GM19025 (cell line): ENCODE measurements at regions not wholly inside any gene's neighbourhood (a gene's known extent, or its start where the extent isn't known, plus 50 kb on each side); places are given as distances from the start of the nearest gene placed in this dataset.

Experiments
- ATAC-seq: cut with Tn5 transposase; IDR thresholded peaks from one replicate; pipeline ENCODE4 v1.9.1; 2021; ENCODE audit warnings: mild to moderate bottlenecking, low read depth, moderate library complexity; ENCODE audit not compliant: unreplicated experiment

DNA sequence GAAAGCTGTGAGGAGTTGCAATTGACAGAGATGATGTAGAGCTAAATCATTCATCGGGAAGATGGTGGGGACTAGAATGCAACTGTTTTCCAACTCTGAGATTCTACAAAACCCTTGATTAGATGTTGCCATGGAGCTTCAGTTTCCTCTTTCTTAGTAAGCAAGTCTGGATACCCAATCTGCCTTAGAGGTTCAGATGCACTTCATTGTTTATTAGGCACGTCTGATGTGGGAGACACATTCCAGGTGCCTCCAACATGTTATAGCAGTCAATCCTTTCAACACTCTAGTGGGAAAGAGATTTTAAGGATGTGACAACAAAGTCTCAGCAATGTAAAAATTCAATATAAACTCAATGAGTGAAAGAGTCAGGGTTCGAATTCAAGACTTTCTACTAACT is 291.3 kb upstream of the PHYHIPL start:
- no peak for ATAC-seq

GRCh38 chr10:58885686-58886345 is 290.6 kb upstream of the PHYHIPL start:
- no peak for ATAC-seq

DNA sequence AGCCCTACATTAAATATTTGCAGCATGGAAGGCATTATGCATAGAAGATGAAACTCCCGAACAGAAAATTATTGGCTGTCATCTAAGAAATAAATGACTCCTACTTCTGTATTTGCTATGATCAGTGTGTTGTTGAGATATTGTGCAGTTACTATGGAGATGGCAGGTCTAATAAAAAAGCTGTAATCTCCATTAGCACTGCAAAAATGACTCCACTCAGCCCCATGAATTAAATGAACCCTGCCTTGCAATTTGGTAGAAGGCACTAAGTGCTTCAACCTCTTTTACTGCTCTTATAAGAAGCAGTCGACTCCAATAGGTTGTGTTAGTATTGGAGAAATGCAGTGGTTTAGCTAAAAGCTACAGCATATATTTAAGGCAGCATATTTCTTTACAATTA is 290.0 kb upstream of the PHYHIPL start:
- no peak for ATAC-seq

DNA sequence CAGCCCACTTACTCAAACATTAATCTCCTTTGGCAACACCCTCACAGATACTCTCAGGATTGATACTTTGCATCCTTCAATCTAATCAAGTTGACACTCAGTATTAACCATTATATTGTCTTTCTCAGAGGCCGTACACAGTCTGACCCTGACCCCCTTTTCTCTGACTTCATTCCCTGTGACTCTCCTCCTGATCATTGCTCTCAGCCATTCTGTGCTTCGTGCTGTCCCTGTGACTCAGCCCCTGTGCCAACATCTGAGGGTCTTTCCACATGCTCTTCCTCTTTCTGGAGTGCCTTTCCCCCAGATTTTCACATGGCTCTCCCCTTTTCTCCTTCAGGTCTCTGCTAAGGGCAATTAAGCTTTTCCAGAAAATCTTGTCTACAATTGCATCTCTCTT is 289.0 kb upstream of the PHYHIPL start:
- no peak for ATAC-seq

DNA sequence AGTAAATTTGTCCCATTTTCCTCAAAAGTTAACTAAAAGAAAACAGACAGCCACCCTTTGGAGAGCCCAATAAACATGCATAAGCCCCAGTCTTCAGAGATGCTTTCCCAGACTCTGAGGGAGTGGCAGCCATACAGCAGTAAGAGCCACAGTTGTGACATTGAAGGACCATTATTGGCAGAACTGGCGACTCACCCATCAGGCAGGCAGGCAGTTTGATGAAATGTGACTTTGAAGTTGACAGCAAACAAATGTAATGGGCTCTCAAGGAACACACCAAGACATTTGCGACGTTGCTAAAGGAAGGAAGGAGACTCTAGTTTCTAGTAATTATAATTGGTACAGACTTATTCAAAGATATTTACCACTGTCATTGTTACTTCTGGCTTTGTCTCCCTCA is 287.5 kb upstream of the PHYHIPL start:
- no peak for ATAC-seq

DNA sequence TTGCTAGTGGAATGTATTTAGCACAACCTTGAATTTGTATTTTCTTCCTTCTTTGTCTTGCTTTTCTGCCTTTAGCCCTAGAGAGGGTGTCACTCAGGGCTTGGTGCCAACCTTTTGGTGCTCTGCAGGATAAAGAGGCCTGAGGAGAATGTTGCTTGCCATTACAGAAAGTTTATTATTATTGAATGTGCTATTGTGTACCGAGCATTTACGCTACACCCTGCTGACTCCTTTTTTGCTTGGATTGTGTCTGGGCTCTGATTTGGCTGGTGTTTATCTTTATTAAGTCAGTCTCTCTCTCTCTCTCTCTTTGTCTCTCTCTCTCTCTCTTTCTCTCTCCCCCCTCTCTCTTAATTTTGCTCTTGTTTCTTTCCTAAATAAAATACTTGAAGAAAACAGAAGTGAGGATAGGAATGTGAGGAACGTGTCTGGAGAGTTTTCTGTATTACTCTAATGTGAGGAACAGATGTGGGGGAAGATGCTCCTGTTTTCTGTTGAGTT is 284.4 kb upstream of the PHYHIPL start:
- ATAC-seq = no peak

- ATAC-seq = no peak
Observed at GRCh38 chr10:58894929-58895328, 281.5 kb upstream of the PHYHIPL start.

- ATAC-seq = no peak
Observed at GRCh38 chr10:58896229-58896628, 280.2 kb upstream of the PHYHIPL start.

GRCh38 chr10:58897236-58897635 is 279.2 kb upstream of the PHYHIPL start:
- ATAC-seq = no peak

GRCh38 chr10:58897708-58898107 is 278.7 kb upstream of the PHYHIPL start:
- ATAC-seq = no peak

DNA sequence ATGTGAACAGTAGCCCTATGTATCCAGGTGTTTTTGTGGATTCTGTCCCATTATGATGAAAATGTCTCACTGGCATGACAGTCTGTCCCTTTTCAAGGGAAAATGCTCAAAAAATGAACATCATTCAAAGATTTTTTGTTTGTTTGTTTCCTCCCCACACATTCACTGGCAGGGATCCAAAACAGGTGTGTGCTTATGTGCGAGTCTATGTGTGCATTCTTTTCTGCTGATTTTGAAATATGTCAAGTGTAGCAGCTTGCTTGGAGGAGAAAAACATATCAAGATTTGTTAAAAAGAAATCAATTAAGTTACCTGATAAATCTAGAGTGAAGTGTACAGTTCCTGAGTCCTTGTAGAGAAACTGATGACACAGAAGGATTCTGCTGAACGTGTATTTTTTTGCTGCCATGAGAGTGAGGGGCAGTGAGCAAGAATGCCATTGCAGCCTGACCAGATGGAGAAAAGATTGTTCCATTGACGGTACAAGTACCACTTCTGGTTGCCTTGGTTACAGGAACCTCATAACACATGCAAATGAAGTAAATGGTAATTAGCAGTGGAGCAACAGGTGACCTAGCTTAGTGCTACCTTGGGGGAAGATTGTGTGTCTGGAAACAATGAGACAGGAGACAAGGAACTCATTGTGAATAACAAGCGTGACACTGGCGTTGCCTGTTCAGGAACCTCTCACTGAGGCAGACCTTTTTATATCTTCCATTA is 277.4 kb upstream of the PHYHIPL start:
- ATAC-seq = no peak

GRCh38 chr10:58901092-58901646 is 275.3 kb upstream of the PHYHIPL start:
- no peak for ATAC-seq

DNA sequence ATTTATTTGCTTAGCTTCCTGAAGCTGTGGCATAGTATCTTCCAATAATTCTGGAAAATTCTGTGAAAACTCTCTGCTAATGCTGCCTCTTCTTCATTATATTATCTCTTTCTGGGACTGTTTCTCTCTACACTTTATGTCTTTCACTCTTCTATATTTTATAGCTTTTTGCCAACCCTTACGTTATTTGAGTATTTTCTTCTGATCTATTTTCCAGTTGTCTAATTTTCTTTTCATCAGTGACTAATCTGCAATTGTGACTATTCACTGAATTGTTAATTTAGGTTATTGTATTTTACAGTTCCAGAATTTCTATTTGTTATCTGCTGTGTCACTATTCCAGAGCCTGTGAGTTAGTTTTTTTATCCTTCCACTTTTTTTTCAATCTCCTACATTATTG is 273.4 kb upstream of the PHYHIPL start:
- ATAC-seq = no peak

GRCh38 chr10:58909881-58910280 is 266.6 kb upstream of the PHYHIPL start:
- ATAC-seq = no peak

GRCh38 chr10:58913717-58914116 is 262.7 kb upstream of the PHYHIPL start:
- ATAC-seq = no peak

DNA sequence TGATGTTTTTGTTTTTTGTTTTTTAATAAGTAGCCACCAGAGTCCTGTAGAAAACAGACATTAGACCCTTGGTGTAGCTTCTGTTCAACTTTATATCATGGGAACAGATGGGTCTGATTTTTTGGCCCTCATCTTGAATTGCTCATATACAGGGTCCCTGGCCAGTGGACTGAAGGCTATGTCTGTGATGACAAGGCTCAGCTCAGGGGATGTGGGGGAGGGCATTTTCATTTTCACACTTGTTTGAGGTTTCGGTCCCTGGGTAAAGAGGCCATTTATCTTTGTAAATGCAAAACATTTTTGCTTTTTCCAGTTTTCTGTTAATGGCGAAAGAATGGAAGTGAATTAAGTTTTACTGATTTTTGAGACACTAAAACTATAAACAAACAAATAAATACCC is 257.6 kb upstream of the PHYHIPL start:
- no peak for ATAC-seq

DNA sequence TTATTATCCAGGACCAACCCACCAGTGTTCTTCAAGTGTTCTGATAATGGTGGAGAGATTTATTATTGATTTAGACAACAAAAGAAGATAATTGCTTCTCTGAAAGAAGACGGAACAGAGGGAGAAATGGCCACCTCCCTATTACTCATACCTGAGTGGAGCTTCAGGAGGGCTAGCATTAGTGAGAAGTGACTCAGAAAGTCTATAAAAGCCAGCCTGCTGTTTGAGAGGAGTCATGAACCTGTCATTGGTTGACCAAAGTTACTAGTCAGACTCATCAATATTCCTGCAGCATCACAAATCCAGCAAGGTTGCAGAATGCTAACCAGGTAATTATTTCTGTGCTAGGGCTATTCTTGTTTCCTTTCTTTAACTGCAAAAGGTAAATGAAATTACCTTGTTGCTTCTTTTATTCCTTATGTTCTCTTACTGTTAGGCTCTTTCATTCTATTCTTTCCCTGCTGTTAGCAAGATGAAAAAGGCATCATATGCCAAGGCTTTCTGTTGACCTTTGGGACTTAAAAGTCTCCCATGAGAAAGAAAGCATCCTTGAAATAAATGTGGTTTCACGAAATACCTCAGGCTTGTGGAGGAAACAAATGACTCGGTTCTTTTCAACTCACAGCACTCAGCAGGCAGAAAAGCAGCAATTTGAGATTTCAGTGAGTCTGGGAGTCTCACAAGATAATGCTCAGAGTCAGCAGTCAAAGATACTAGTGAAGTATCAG is 256.4 kb upstream of the PHYHIPL start:
- no peak for ATAC-seq

GRCh38 chr10:58920655-58921003 is 255.8 kb upstream of the PHYHIPL start:
- no peak for ATAC-seq

DNA sequence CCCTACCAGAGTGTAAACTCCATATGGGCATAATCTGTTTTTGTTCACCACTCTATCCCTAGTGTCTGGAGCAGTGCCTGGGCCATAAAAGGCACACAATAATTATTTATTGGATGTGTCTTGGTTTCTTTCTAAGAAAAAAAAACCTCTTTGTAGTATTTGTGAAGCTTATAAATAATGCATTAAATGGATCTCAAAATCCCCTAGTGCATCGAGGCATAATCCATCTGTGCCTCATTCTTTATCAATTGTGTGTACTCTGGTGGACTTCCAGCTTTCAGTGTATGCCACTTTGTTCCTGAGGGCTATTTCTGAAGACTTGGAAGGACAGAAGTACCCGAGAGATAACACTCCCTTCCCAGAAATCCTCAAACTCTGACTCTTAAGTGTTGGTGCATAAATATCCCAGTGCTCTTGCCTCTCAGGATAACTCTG is 255.0 kb upstream of the PHYHIPL start:
- ATAC-seq = no peak

- ATAC-seq = no peak
Observed at GRCh38 chr10:58925381-58925780, 251.1 kb upstream of the PHYHIPL start.

DNA sequence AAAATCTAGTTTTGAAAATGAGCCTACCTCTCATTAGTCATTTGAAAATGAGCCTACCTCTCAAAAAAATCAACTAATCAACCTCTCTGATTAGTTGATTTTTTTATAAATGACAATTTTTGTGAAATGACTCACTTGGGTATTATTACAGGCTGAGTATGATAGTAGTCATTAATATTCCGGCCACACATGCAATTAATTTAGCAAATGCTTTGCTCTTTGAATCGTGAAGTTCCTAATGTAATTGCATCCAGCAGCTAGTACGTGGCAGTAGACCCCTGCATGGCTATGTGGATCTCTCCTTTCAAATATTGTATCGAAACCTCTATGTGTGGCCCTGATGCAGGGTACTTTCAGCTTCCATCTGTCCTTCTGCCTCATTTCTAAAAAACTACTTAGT is 245.9 kb upstream of the PHYHIPL start:
- ATAC-seq = no peak
